Neural progenitor cell (in vitro differentiated cells): ENCODE measurements at regions not wholly inside any gene's neighbourhood (a gene's known extent, or its start where the extent isn't known, plus 50 kb on each side); places are given as distances from the start of the nearest gene placed in this dataset.

Experiments used
- DNase-seq: peaks from one replicate; pipeline ENCODE4 v3.0.0-alpha.2; 2016; ENCODE audit warnings: low spot score
- H2AFZ ChIP-seq: fragments of 200-600 bp; sonication (generic); replicated peaks from 2 replicates; pipeline ENCODE4 v1.6.1; 2016; ENCODE audit warnings: antibody characterized with exemption
- H3F3A ChIP-seq: fragments of 200-600 bp; sonication (generic); 2 replicates; pipeline ENCODE4 v1.6.1; 2016; ENCODE audit warnings: antibody characterized with exemption, low read depth
- H3K27ac ChIP-seq: fragments of 200-600 bp; sonication (generic); 2 replicates; pipeline ENCODE4 v1.5.1; 2016; ENCODE audit warnings: mild to moderate bottlenecking
- H3K27me3 ChIP-seq: fragments of 200-600 bp; sonication (generic); 2 replicates; pipeline ENCODE4 v1.6.1; 2016; ENCODE audit warnings: mild to moderate bottlenecking, moderate library complexity
- H3K36me3 ChIP-seq: fragments of 200-600 bp; sonication (generic); 2 replicates; pipeline ENCODE4 v1.5.1; 2016
- H3K4me1 ChIP-seq: fragments of 200-600 bp; sonication (generic); 2 replicates; pipeline ENCODE4 v1.6.1; 2016; ENCODE audit warnings: mixed run types
- H3K4me2 ChIP-seq: fragments of 200-600 bp; sonication (generic); 2 replicates; pipeline ENCODE4 v1.6.1; 2016
- H3K4me3 ChIP-seq: fragments of 200-600 bp; sonication (generic); 2 replicates; pipeline ENCODE4 v1.5.1; 2016
- H3K79me2 ChIP-seq: fragments of 200-600 bp; sonication (generic); 2 replicates; pipeline ENCODE4 v1.6.1; 2016; ENCODE audit warnings: low read depth
- H3K9ac ChIP-seq: fragments of 200-600 bp; sonication (generic); 2 replicates; pipeline ENCODE4 v1.6.1; 2016
- H3K9me3 ChIP-seq: fragments of 200-600 bp; sonication (generic); 2 replicates; pipeline ENCODE4 v1.5.1; 2016; ENCODE audit warnings: low read depth
- H4K20me1 ChIP-seq: fragments of 200-600 bp; sonication (generic); 2 replicates; pipeline ENCODE4 v1.6.1; 2016; ENCODE audit warnings: low read depth
- H3K27ac Mint-ChIP-seq: 3 replicates; pipeline ENCODE4 v1.8.0; 2021; ENCODE audit warnings: mixed read lengths
- H3K27me3 Mint-ChIP-seq: 2 replicates; pipeline ENCODE4 v1.8.0; 2022; ENCODE audit warnings: low read depth, mild to moderate bottlenecking, inconsistent platforms, moderate library complexity, mixed read lengths; ENCODE audit not compliant: insufficient read depth
- H3K36me3 Mint-ChIP-seq: 3 replicates; pipeline ENCODE4 v1.8.0; 2021; ENCODE audit warnings: mixed read lengths
- H3K4me1 Mint-ChIP-seq: 3 replicates; pipeline ENCODE4 v1.8.0; 2021; ENCODE audit warnings: mixed read lengths
- H3K4me3 Mint-ChIP-seq: 3 replicates; pipeline ENCODE4 v1.8.0; 2021; ENCODE audit warnings: mild to moderate bottlenecking, moderate library complexity, mixed read lengths
- H3K9me3 Mint-ChIP-seq: 3 replicates; pipeline ENCODE4 v1.8.0; 2020; ENCODE audit warnings: mixed read lengths
- CTCF ChIP-seq: fragments of 200-600 bp; sonication (generic); IDR thresholded peaks from 2 replicates; pipeline ENCODE4 v1.5.1; 2017; ENCODE audit warnings: antibody characterized with exemption, mild to moderate bottlenecking
- EZH2 ChIP-seq: fragments of 200-600 bp; sonication (generic); IDR thresholded peaks from 2 replicates; pipeline ENCODE4 v1.6.1; 2017; ENCODE audit warnings: antibody characterized with exemption, mild to moderate bottlenecking, moderate library complexity
- EZH2phosphoT487 ChIP-seq: fragments of 200-600 bp; sonication (generic); IDR thresholded peaks from 2 replicates; pipeline ENCODE4 v1.6.1; 2017; ENCODE audit warnings: antibody characterized with exemption

DNA sequence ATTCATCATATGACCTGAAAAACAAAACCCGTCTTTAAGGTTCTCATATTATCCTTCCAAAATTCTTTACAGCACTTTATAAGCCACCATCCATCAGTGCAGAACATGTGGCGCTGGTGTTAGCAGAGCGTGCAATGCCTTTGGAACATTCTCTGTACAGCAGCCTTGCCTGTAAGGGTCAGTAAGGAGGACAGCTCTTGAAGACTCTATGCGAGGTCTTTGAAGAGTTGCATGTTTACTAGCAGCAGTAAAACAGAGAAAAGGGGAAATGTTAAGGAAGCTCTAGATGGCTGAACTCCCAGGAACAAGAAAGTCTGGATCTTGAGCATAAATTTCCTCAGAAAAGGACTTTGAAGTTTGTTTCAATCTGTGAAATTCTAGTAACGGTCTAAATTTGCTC lies 365.6 kb downstream of the DUSP10 start:
- H3K4me3 ChIP-seq, result no peak overlapping the region
- Mint-ChIP-seq H3K27me3 (peaks cover 2% of the 10 kb centered on the region), H3K36me3 (no peaks in the 10 kb centered on the region), H3K27ac (no peak overlapping the region), H3K4me1 (peaks cover 8% of the 10 kb centered on the region), H3K4me3 (no peak overlapping the region), H3K9me3 (no peaks in the 10 kb centered on the region)
- no peak overlapping the region for H3K9ac ChIP-seq
- H3K27ac ChIP-seq, result no peak overlapping the region
- no peaks in the 10 kb centered on the region for H3K36me3 ChIP-seq
- TF ChIP-seq EZH2phosphoT487 (no peak), CTCF (no peak), EZH2 (no peak)
- no peaks in the 10 kb centered on the region for H3F3A ChIP-seq
- H3K4me2 ChIP-seq, result no peak overlapping the region
- DNase-seq, result no peak
- H2AFZ ChIP-seq, result no peak overlapping the region
- H3K9me3 ChIP-seq, result no peaks in the 10 kb centered on the region
- H3K27me3 ChIP-seq, result no peaks in the 10 kb centered on the region
- H3K79me2 ChIP-seq, result no peaks in the 10 kb centered on the region
- H4K20me1 ChIP-seq, result no peaks in the 10 kb centered on the region
- H3K4me1 ChIP-seq, result no peaks in the 10 kb centered on the region

- H3K4me2 ChIP-seq, result no peak overlapping the region
Observed at GRCh38 chr1:221381910-221382623, 359.8 kb downstream of the DUSP10 start.

DNA sequence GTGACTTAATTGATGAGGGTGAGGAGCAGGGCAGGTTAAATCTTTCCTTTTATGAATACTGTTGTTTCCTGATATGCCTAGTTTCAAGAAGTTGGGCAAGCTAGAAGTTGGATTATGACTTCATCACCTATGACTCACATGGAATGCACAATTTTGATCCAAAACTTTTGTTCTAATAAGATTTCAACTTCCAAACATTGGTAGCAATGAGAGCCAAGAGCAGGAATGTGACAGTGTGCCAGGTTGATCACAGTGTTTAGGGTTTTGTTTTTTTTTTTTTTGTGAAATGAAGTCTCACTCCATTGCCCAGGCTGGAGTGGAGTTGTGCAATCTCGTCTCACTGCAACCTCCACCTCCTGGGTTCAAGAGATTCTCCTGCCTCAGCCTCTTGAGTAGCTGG lies 349.4 kb downstream of the DUSP10 start:
- no peaks in the 10 kb centered on the region for H3K36me3 Mint-ChIP-seq
- Histone ChIP-seq H3K4me1 (no peaks in the 10 kb centered on the region), H3K9me3 (no peaks in the 10 kb centered on the region), H4K20me1 (no peaks in the 10 kb centered on the region), H3K27me3 (no peaks in the 10 kb centered on the region), H3F3A (no peaks in the 10 kb centered on the region), H3K9ac (no peak overlapping the region), H3K4me3 (no peak overlapping the region), H3K4me2 (no peak overlapping the region), H3K27ac (no peak overlapping the region), H2AFZ (no peak overlapping the region), H3K36me3 (no peaks in the 10 kb centered on the region), H3K79me2 (no peaks in the 10 kb centered on the region)
- DNase-seq, result no peak
- no peaks in the 10 kb centered on the region for H3K4me1 Mint-ChIP-seq
- no peak overlapping the region for H3K4me3 Mint-ChIP-seq
- peaks cover 3% of the 10 kb centered on the region for H3K27me3 Mint-ChIP-seq
- no peak overlapping the region for H3K27ac Mint-ChIP-seq
- H3K9me3 Mint-ChIP-seq, result peaks cover 9% of the 10 kb centered on the region
- TF ChIP-seq EZH2phosphoT487 (no peak), CTCF (no peak), EZH2 (no peak)

More at GRCh38 chr1:221381910-221382623, 359.8 kb downstream of the DUSP10 start:
- Mint-ChIP-seq H3K36me3 (no peaks in the 10 kb centered on the region), H3K4me3 (no peak overlapping the region), H3K9me3 (no peaks in the 10 kb centered on the region), H3K27me3 (peaks cover 2% of the 10 kb centered on the region), H3K27ac (no peak overlapping the region), H3K4me1 (no peaks in the 10 kb centered on the region)
- H4K20me1 ChIP-seq, result no peaks in the 10 kb centered on the region
- no peaks in the 10 kb centered on the region for H3K79me2 ChIP-seq
- no peaks in the 10 kb centered on the region for H3K4me1 ChIP-seq
- H3F3A ChIP-seq, result no peaks in the 10 kb centered on the region
- H2AFZ ChIP-seq, result no peak overlapping the region
- no peaks in the 10 kb centered on the region for H3K9me3 ChIP-seq
- H3K4me3 ChIP-seq, result no peak overlapping the region
- H3K36me3 ChIP-seq, result no peaks in the 10 kb centered on the region
- TF ChIP-seq CTCF, result no peak
- TF ChIP-seq EZH2phosphoT487, result no peak
- no peak overlapping the region for H3K9ac ChIP-seq
- no peaks in the 10 kb centered on the region for H3K27me3 ChIP-seq
- no peak overlapping the region for H3K27ac ChIP-seq
- DNase-seq, result no peak
